K562 (cell line): ENCODE measurements at regions not wholly inside any gene's neighbourhood (a gene's known extent, or its start where the extent isn't known, plus 50 kb on each side); places are given as distances from the start of the nearest gene placed in this dataset.

Experiments
- ATAC-seq: fragments of 200-7000 bp; cut with Tn5 transposase; 3 replicates; pipeline ENCODE4 v1.9.1; 2020; ENCODE audit warnings: moderate library complexity
- BruUV-seq: library from RNA; stranded (reverse); fragments of 400-500 nt; replicated peaks from 2 replicates; lab custom pipeline; 2021; lab: Mats Ljungman, UMichigan
- CTCF ChIA-PET: fragments of 300-600 bp; formaldehyde crosslinking; extraction: SDS; loops from one replicate; lab custom pipeline; 2021; ENCODE audit warnings: low intra/inter-chr PET ratio; lab: Yijun Ruan, JAX
- POLR2A ChIA-PET: fragments of 300-600, 350-650 bp; sonication (Branson Sonifier 250); formaldehyde crosslinking; extraction: SDS; loops from one replicate; lab custom pipeline; 2021; ENCODE audit warnings: antibody characterized with exemption, inconsistent platforms; lab: Yijun Ruan, JAX
- DNase-seq, 4 experiments: peaks; one replicate each; pipeline versions ENCODE4 v3.0.0 to v3.0.0-alpha.2; 2011 to 2018; ENCODE audit warnings: low spot score in 3 of 4, mixed read lengths in 3 of 4; ENCODE audit errors: extremely low read depth in 1 of 4
- FAIRE-seq: peaks from 2 replicates; lab custom pipeline; 2011; peaks lifted over from hg19 to GRCh38; lab: Jason Lieb, UNC
- H2AFZ ChIP-seq: 2 replicates; pipeline ENCODE4 v1.6.0; 2011; ENCODE audit warnings: low read depth, low read length, control low read depth, inconsistent platforms
- H3K27ac ChIP-seq: fragments of 200-600 bp; 3 replicates; pipeline ENCODE4 v1.8.0; 2011; ENCODE audit warnings: low read depth, mild to moderate bottlenecking, control low read depth, inconsistent platforms, low read length, moderate library complexity, mixed read lengths; ENCODE audit errors: extremely low read depth
- H3K27me3 ChIP-seq, 2 experiments: fragments of 300-600 bp in 1 of 2; 2 replicates in 1 of 2; 3 replicates in 1 of 2; pipeline versions ENCODE4 v1.6.0 to v1.8.0; 2011; ENCODE audit warnings: inconsistent platforms in 2 of 2, low read length in 2 of 2, mild to moderate bottlenecking in 1 of 2, mixed read lengths in 1 of 2, moderate library complexity in 1 of 2; ENCODE audit not compliant: control insufficient read depth in 2 of 2, insufficient read depth in 2 of 2
- H3K36me3 ChIP-seq: fragments of 300-600 bp; 3 replicates; pipeline ENCODE4 v1.8.0; 2011; ENCODE audit warnings: mild to moderate bottlenecking, low read length, inconsistent platforms; ENCODE audit not compliant: control insufficient read depth, insufficient read depth
- H3K4me1 ChIP-seq, 2 experiments: fragments of 200-600 bp in 1 of 2; replicated peaks in 1 of 2; 2 replicates in 1 of 2; 3 replicates in 1 of 2; pipeline versions ENCODE4 v1.5.1 to v1.8.0; 2011; ENCODE audit warnings: inconsistent platforms in 2 of 2, low read length in 2 of 2, mild to moderate bottlenecking in 1 of 2, mixed read lengths in 1 of 2, moderate library complexity in 1 of 2; ENCODE audit not compliant: control insufficient read depth in 2 of 2, insufficient read depth in 2 of 2
- H3K4me2 ChIP-seq: 2 replicates; pipeline ENCODE4 v1.6.1; 2011; ENCODE audit warnings: low read length, control low read depth, inconsistent platforms, mixed read lengths; ENCODE audit not compliant: insufficient read depth
- H3K4me3 ChIP-seq: fragments of 200-600 bp; sonication (generic), shearing (Covaris generic); 2 replicates; pipeline ENCODE4 v1.5.1; 2016; ENCODE audit warnings: control low read depth, inconsistent platforms
- H3K79me2 ChIP-seq: fragments of 200-600 bp; 3 replicates; pipeline ENCODE4 v1.8.0; 2011; ENCODE audit warnings: low read length, inconsistent platforms; ENCODE audit not compliant: control insufficient read depth, insufficient read depth
- H3K9ac ChIP-seq, 2 experiments: 2 replicates each; pipeline versions ENCODE4 v1.6.0 to v1.6.1; 2011; ENCODE audit warnings: low read depth in 2 of 2, low read length in 2 of 2, control low read depth in 1 of 2, inconsistent platforms in 1 of 2, mild to moderate bottlenecking in 1 of 2, mixed read lengths in 1 of 2; ENCODE audit not compliant: insufficient read depth in 1 of 2
- H3K9me1 ChIP-seq: one replicate; pipeline ENCODE4 v1.6.0; 2011; ENCODE audit warnings: inconsistent platforms, mild to moderate bottlenecking, low read length, moderate library complexity; ENCODE audit not compliant: control insufficient read depth, insufficient read depth
- H3K9me3 ChIP-seq: replicated peaks from 2 replicates; pipeline ENCODE4 v1.5.1; 2011; ENCODE audit warnings: low read depth, low read length, inconsistent platforms; ENCODE audit not compliant: control insufficient read depth, insufficient read depth
- H4K20me1 ChIP-seq: replicated peaks from 2 replicates; pipeline ENCODE4 v1.6.1; 2011; ENCODE audit warnings: low read length, inconsistent platforms, mixed read lengths; ENCODE audit not compliant: control insufficient read depth, insufficient read depth
- ARHGAP35 ChIP-seq: fragments of 450-650 bp; IDR thresholded peaks from 2 replicates; pipeline ENCODE4 v1.6.1; 2018; ENCODE audit not compliant: partially characterized antibody
- DIDO1 ChIP-seq: fragments of 450-650 bp; IDR thresholded peaks from 2 replicates; pipeline ENCODE4 v1.6.1; 2016; ENCODE audit warnings: low read depth, missing biosample characterization, missing genetic modification characterization
- ETV1 ChIP-seq: fragments of 450-650 bp; conservative IDR thresholded peaks from 2 replicates; pipeline ENCODE4 v1.6.1; 2016; ENCODE audit warnings: missing genetic modification characterization, control low read depth, low read depth, missing compliant biosample characterization
- ILK ChIP-seq: fragments of 450-650 bp; IDR thresholded peaks from 2 replicates; pipeline ENCODE4 v1.6.1; 2016; ENCODE audit warnings: missing genetic modification characterization, low read depth, mild to moderate bottlenecking, missing compliant biosample characterization, moderate library complexity, borderline replicate concordance
- POLR3A ChIP-seq: IDR thresholded peaks from 2 replicates; pipeline ENCODE4 v1.6.1; 2011; ENCODE audit warnings: borderline replicate concordance, mild to moderate bottlenecking, moderate library complexity; ENCODE audit not compliant: insufficient read length, insufficient read depth; ENCODE audit errors: extremely low read depth
- RBM14 ChIP-seq: fragments of 200-400 bp; formaldehyde crosslinking; IDR thresholded peaks from 2 replicates; pipeline ENCODE4 v1.6.1; 2018; ENCODE audit warnings: low read depth, mild to moderate bottlenecking, low read length, moderate library complexity, borderline replicate concordance; ENCODE audit not compliant: insufficient read depth
- RBM25 ChIP-seq: fragments of 200-400 bp; formaldehyde crosslinking; IDR thresholded peaks from 2 replicates; pipeline ENCODE4 v1.6.1; 2018; ENCODE audit warnings: low read length, low read depth, moderate library complexity; ENCODE audit not compliant: severe bottlenecking
- SAFB2 ChIP-seq: fragments of 200-400 bp; formaldehyde crosslinking; IDR thresholded peaks from 2 replicates; pipeline ENCODE4 v1.6.1; 2018; ENCODE audit warnings: borderline replicate concordance, low read length, low read depth, moderate library complexity; ENCODE audit not compliant: severe bottlenecking
- TFAM ChIP-seq: fragments of 250-450 bp; sonication (Bioruptor Pico); conservative IDR thresholded peaks from 2 replicates; pipeline ENCODE4 v1.5.0; 2021; ENCODE audit warnings: mild to moderate bottlenecking, moderate library complexity
- THRAP3 ChIP-seq: fragments of 450-650 bp; IDR thresholded peaks from 2 replicates; pipeline ENCODE4 v1.6.1; 2016; ENCODE audit warnings: mild to moderate bottlenecking, inconsistent platforms, borderline replicate concordance
- ZNF184 ChIP-seq: sonication (generic); formaldehyde crosslinking; IDR thresholded peaks from 2 replicates; pipeline ENCODE4 v1.5.0; 2020; ENCODE audit warnings: missing genetic modification reagents
- ZNF324 ChIP-seq: fragments of 250-450 bp; sonication (Bioruptor Pico); IDR thresholded peaks from 2 replicates; pipeline ENCODE4 v1.4.0; 2020; ENCODE audit warnings: mild to moderate bottlenecking
- WGBS: fragments of 100-300 bp; shearing (Covaris generic); methylation state at CpG from one replicate; pipeline ENCODE4 v1.1.6; 2016; ENCODE audit warnings: low coverage, mixed read lengths; ENCODE audit not compliant: insufficient coverage; ENCODE audit errors: missing lambda C conversion rate; 5-methylcytosine and 5-hydroxymethylcytosine counted together
- in situ Hi-C: fragments of 300-500 bp; cut with MboI; formaldehyde crosslinking; loops from 4 replicates; pipeline ENCODE4 v1.15.0; 2018; ENCODE audit warnings: inconsistent platforms, mixed read lengths
- intact Hi-C: fragments of 100-400 bp; cut with micrococcal nuclease; formaldehyde crosslinking; loops from 2 replicates; pipeline ENCODE4 v1.14.2; 2022
- TF ChIP-seq, protein P1 (sequence below): fragments of 450-650 bp; formaldehyde crosslinking; conservative IDR thresholded peaks from 2 replicates; pipeline ENCODE4 v1.4.0; 2022; ENCODE audit warnings: mild to moderate bottlenecking, missing genetic modification characterization
- TF ChIP-seq, protein P2 (sequence below): fragments of 450-650 bp; IDR thresholded peaks from 2 replicates; pipeline ENCODE4 v1.6.1; 2016; ENCODE audit warnings: borderline replicate concordance
- TF ChIP-seq, protein P3 (sequence below): IDR thresholded peaks from 2 replicates; pipeline ENCODE4 v1.6.1; 2016; ENCODE audit warnings: missing genetic modification characterization, missing compliant biosample characterization

DNA sequence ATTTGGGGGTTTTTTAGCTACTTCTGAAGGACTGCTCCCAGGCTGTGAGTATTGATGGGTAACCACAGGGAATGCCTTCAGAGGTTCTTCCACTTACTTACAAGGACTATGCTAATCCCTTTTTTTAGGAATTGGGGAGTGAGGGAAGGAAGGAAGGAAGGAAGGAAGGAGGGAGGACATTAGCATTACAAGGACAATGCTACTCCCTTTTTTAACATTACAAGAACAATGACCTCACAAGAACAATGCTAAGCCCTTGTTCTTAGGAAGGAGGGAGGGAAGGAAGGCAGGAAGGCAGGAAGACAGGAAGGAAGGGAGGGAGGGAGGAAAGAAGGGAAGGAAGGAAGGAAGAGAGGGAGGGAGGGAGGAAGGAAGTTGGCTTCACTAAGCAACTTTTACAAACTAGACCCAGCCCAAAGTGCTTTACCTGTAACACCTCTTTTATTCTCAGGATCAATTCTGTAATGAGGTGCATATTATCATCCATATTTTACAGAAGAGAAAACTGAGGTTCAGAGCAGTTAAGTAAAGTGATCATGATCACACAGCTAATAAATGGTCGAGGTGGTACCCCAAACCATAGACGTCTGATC lies 446.8 kb upstream of the JARID2 start:
- no TSS peak for BruUV-seq
- intact Hi-C loops: loop anchor here (5.0 kb wide), 1 partner anchor 67 kb away; no protein-coding TSS in a partner anchor
- TF ChIP-seq THRAP3 (no peak), ARHGAP35 (no peak), RBM14 (no peak), SAFB2 (no peak), ETV1 (peak; percentile 35; the same call in 1 of the 2 replicates), RBM25 (peak; percentile 42), ZNF184 (CRISPR knock-in tag) (no peak), DIDO1 (tag) (no peak), POLR3A (no peak), ILK (tag) (no peak), TFAM (CRISPR knock-in tag) (no peak), ZNF324 (CRISPR knock-in tag) (no peak)
- TF ChIP-seq, protein P1, sequence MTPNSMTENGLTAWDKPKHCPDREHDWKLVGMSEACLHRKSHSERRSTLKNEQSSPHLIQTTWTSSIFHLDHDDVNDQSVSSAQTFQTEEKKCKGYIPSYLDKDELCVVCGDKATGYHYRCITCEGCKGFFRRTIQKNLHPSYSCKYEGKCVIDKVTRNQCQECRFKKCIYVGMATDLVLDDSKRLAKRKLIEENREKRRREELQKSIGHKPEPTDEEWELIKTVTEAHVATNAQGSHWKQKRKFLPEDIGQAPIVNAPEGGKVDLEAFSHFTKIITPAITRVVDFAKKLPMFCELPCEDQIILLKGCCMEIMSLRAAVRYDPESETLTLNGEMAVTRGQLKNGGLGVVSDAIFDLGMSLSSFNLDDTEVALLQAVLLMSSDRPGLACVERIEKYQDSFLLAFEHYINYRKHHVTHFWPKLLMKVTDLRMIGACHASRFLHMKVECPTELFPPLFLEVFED (CRISPR knock-in tag): 0 out of 2 replicates have a peak, but pooled peaks have one; percentile 56
- TF ChIP-seq, protein P2, sequence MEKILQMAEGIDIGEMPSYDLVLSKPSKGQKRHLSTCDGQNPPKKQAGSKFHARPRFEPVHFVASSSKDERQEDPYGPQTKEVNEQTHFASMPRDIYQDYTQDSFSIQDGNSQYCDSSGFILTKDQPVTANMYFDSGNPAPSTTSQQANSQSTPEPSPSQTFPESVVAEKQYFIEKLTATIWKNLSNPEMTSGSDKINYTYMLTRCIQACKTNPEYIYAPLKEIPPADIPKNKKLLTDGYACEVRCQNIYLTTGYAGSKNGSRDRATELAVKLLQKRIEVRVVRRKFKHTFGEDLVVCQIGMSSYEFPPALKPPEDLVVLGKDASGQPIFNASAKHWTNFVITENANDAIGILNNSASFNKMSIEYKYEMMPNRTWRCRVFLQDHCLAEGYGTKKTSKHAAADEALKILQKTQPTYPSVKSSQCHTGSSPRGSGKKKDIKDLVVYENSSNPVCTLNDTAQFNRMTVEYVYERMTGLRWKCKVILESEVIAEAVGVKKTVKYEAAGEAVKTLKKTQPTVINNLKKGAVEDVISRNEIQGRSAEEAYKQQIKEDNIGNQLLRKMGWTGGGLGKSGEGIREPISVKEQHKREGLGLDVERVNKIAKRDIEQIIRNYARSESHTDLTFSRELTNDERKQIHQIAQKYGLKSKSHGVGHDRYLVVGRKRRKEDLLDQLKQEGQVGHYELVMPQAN: no peak
- TF ChIP-seq, protein P3, sequence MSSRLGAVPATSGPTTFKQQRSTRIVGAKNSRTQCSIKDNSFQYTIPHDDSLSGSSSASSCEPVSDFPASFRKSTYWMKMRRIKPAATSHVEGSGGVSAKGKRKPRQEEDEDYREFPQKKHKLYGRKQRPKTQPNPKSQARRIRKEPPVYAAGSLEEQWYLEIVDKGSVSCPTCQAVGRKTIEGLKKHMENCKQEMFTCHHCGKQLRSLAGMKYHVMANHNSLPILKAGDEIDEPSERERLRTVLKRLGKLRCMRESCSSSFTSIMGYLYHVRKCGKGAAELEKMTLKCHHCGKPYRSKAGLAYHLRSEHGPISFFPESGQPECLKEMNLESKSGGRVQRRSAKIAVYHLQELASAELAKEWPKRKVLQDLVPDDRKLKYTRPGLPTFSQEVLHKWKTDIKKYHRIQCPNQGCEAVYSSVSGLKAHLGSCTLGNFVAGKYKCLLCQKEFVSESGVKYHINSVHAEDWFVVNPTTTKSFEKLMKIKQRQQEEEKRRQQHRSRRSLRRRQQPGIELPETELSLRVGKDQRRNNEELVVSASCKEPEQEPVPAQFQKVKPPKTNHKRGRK: peak; percentile 95

More for the DNA sequence above, 446.8 kb upstream of the JARID2 start:
- Histone ChIP-seq H3K27me3 (no peaks in the 10 kb centered on the region), H3K9me3 (no peaks in the 10 kb centered on the region), H3K4me1 (peaks cover 0 to 27% of the 10 kb centered on the region in 2 experiments; a peak in 4 of 5 replicates), H3K36me3 (no peaks in the 10 kb centered on the region), H3K9me1 (no peaks in the 10 kb centered on the region), H3K27ac (no peak overlapping the region), H3K4me3 (no peak overlapping the region), H2AFZ (no peak overlapping the region), H3K79me2 (no peaks in the 10 kb centered on the region), H3K4me2 (no peak overlapping the region), H3K9ac (no peak overlapping the region), H4K20me1 (no peaks in the 10 kb centered on the region)
- no peak for DNase-seq
- no peak for ATAC-seq
- FAIRE-seq: no peak
- WGBS: 27% methylated on average over 2 of the region's 2 CpGs
- ChIA-PET CTCF (interaction anchor here (0.6 kb wide), 1 partner anchor 851 kb away, joined by 3 read pairs; no protein-coding TSS in a partner anchor), POLR2A (interaction anchor here (1.1 to 1.2 kb wide), 2 partner anchors 14 to 20 kb away, joined by 4 read pairs; no protein-coding TSS in a partner anchor)
- in situ Hi-C loops: no loop called here
